A673 (cell line): ENCODE measurements at regions not wholly inside any gene's neighbourhood (a gene's known extent, or its start where the extent isn't known, plus 50 kb on each side); places are given as distances from the start of the nearest gene placed in this dataset.

Source experiments
- BruUV-seq: library from RNA; stranded (reverse); fragments of 400-500 nt; replicated peaks from 2 replicates; lab custom pipeline; 2021; lab: Mats Ljungman, UMichigan
- CTCF ChIA-PET: fragments of 300-600 bp; sonication (Branson Sonifier 250); formaldehyde crosslinking; loops from one replicate; lab custom pipeline; 2022; ENCODE audit warnings: antibody characterized with exemption; lab: Charles Lee
- POLR2A ChIA-PET: fragments of 300-600 bp; sonication (Branson Sonifier 250); formaldehyde crosslinking; loops from one replicate; lab custom pipeline; 2022; ENCODE audit warnings: antibody characterized with exemption; ENCODE audit not compliant: low non-redundant PET; lab: Charles Lee
- DNase-seq: peaks from one replicate; pipeline ENCODE4 v3.0.0-alpha.2; 2015; ENCODE audit warnings: low spot score
- H3K27ac ChIP-seq: fragments of 200-600 bp; sonication (generic); 2 replicates; pipeline ENCODE4 v1.5.1; 2016; ENCODE audit warnings: mixed run types, low read depth, mild to moderate bottlenecking, mixed read lengths, antibody characterized with exemption, low read length; ENCODE audit not compliant: poor library complexity, severe bottlenecking
- H3K27me3 ChIP-seq: fragments of 200-600 bp; sonication (generic); replicated peaks from 2 replicates; pipeline ENCODE4 v1.6.1; 2017; ENCODE audit warnings: mixed run types, low read depth, mild to moderate bottlenecking, mixed read lengths, antibody characterized with exemption, low read length; ENCODE audit not compliant: insufficient read depth, poor library complexity
- H3K36me3 ChIP-seq: fragments of 200-600 bp; sonication (generic); 2 replicates; pipeline ENCODE4 v1.6.1; 2016; ENCODE audit warnings: mixed run types, mild to moderate bottlenecking, mixed read lengths, antibody characterized with exemption, low read length; ENCODE audit not compliant: insufficient read depth, poor library complexity, severe bottlenecking
- H3K4me1 ChIP-seq: fragments of 200-600 bp; sonication (generic); 2 replicates; pipeline ENCODE4 v1.6.1; 2017; ENCODE audit warnings: mixed run types, mild to moderate bottlenecking, mixed read lengths, antibody characterized with exemption, low read length; ENCODE audit not compliant: insufficient read depth, poor library complexity, severe bottlenecking
- H3K4me3 ChIP-seq: fragments of 200-600 bp; sonication (generic); 2 replicates; pipeline ENCODE4 v1.5.1; 2016; ENCODE audit warnings: low read depth, mixed run types, mild to moderate bottlenecking, mixed read lengths, low read length; ENCODE audit not compliant: poor library complexity, severe bottlenecking
- H3K9me3 ChIP-seq: fragments of 200-600 bp; sonication (generic); 2 replicates; pipeline ENCODE4 v1.6.1; 2016; ENCODE audit warnings: mixed run types, low read depth, mild to moderate bottlenecking, mixed read lengths, antibody characterized with exemption, low read length; ENCODE audit not compliant: poor library complexity, severe bottlenecking
- EZH2 ChIP-seq: fragments of 200-600 bp; sonication (generic); IDR thresholded peaks from 2 replicates; pipeline ENCODE4 v1.6.1; 2017; ENCODE audit warnings: borderline replicate concordance, low read depth, mild to moderate bottlenecking, mixed read lengths, antibody characterized with exemption, low read length; ENCODE audit not compliant: poor library complexity, severe bottlenecking
- intact Hi-C: fragments of 100-400 bp; cut with micrococcal nuclease; formaldehyde crosslinking; loops from one replicate; pipeline ENCODE4 v1.10.0; 2022; ENCODE audit not compliant: unreplicated experiment
- TF ChIP-seq, protein P1 (sequence below): fragments of 300-800, 200-600 bp; sonication (generic); conservative IDR thresholded peaks from 2 replicates; pipeline ENCODE4 v1.5.1; 2017; ENCODE audit warnings: low read depth, mild to moderate bottlenecking, antibody characterized with exemption, low read length, moderate library complexity, mixed read lengths

DNA sequence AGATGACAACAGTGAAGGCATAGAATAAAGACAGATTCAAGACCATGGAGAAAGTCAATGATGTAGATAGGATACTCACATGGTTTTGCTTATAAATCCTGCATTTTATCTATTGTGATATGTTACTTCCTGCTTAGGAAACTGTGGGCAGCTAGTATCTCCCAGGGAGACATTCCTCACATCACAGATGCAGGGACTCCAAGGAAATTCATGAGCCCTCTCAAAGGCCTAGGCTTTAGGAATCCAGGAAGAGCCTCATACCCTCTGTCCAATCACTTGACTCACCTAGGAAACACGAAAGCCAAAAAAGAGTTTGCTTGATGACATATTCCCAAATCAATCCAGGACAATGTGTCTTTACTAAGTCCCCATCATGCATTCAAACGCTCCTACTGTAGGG lies 247.8 kb upstream of the KLHL29 start:
- DNase-seq: no peak
- Histone ChIP-seq H3K27ac (no peak overlapping the region), H3K36me3 (no peaks in the 10 kb centered on the region), H3K4me1 (no peaks in the 10 kb centered on the region), H3K9me3 (no peaks in the 10 kb centered on the region), H3K4me3 (no peak overlapping the region), H3K27me3 (peaks cover 48% of the 10 kb centered on the region)
- BruUV-seq: no TSS peak
- ChIA-PET CTCF (no interaction called here), POLR2A (no interaction called here)
- intact Hi-C loops: no loop called here
- TF ChIP-seq, protein P1, sequence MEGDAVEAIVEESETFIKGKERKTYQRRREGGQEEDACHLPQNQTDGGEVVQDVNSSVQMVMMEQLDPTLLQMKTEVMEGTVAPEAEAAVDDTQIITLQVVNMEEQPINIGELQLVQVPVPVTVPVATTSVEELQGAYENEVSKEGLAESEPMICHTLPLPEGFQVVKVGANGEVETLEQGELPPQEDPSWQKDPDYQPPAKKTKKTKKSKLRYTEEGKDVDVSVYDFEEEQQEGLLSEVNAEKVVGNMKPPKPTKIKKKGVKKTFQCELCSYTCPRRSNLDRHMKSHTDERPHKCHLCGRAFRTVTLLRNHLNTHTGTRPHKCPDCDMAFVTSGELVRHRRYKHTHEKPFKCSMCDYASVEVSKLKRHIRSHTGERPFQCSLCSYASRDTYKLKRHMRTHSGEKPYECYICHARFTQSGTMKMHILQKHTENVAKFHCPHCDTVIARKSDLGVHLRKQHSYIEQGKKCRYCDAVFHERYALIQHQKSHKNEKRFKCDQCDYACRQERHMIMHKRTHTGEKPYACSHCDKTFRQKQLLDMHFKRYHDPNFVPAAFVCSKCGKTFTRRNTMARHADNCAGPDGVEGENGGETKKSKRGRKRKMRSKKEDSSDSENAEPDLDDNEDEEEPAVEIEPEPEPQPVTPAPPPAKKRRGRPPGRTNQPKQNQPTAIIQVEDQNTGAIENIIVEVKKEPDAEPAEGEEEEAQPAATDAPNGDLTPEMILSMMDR: no peak
- no peak for TF ChIP-seq EZH2

DNA sequence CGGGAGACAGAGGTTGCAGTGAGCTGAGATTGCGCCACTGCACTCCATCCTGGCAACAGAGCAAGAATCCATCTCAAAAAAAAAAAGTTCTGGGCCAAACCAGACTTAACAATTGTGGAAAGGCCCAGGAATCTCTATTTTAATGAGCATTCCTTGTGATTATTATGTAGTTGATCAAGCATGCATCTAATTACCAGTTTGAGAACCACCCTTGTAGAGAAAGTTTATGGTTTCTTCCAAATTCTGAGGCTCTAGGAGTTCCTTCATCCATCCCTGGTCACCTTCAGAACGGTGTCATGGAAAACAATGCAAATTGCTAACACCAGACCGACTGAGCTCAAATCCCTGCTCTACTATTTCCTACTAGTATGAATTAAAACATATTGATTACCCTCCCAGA lies 246.3 kb upstream of the KLHL29 start:
- H3K27ac ChIP-seq: no peak overlapping the region
- no peaks in the 10 kb centered on the region for H3K9me3 ChIP-seq
- no peaks in the 10 kb centered on the region for H3K36me3 ChIP-seq
- intact Hi-C loops: no loop called here
- ChIA-PET CTCF (no interaction called here), POLR2A (no interaction called here)
- BruUV-seq: no TSS peak
- peaks cover 47% of the 10 kb centered on the region for H3K27me3 ChIP-seq
- H3K4me3 ChIP-seq: no peak overlapping the region
- no peaks in the 10 kb centered on the region for H3K4me1 ChIP-seq
- no peak for TF ChIP-seq EZH2
- TF ChIP-seq, protein P1: no peak
- no peak for DNase-seq

DNA sequence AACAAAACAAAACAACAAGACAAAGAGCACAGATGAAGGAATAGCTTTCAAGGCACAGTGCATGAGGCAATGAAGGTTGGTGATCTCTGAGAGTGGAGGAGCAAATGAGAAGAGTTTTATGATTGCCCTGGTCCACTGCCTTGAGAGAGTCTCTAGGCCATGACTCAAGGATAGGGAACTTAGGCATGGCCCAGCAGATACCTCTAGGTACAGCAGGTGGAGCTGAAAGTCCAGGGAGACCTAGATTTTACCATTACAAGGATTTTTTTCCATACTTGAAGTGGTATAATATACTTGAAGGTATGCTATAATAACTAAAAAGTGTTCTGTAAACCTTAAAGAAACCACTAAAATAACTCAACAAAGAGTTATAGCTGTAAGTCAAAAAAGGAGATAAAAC lies 239.5 kb upstream of the KLHL29 start:
- Histone ChIP-seq H3K27ac (no peak overlapping the region), H3K9me3 (no peaks in the 10 kb centered on the region), H3K4me1 (no peaks in the 10 kb centered on the region), H3K27me3 (peaks cover 23% of the 10 kb centered on the region), H3K36me3 (no peaks in the 10 kb centered on the region), H3K4me3 (no peak overlapping the region)
- intact Hi-C loops: no loop called here
- ChIA-PET POLR2A (no interaction called here), CTCF (no interaction called here)
- TF ChIP-seq, protein P1: no peak
- TF ChIP-seq EZH2: no peak
- no peak for DNase-seq
- BruUV-seq: no TSS peak
